SK-N-MC (cell line): ENCODE measurements at regions not wholly inside any gene's neighbourhood (a gene's known extent, or its start where the extent isn't known, plus 50 kb on each side); places are given as distances from the start of the nearest gene placed in this dataset.

Experiments used
- DNase-seq: peaks from one replicate; pipeline ENCODE4 v3.0.0-alpha.2; 2011; ENCODE audit warnings: low read depth, low spot score
- H3K27ac ChIP-seq: fragments of 200-600 bp; sonication (generic); 2 replicates; pipeline ENCODE4 v1.5.1; 2016; ENCODE audit warnings: mixed run types
- H3K36me3 ChIP-seq: fragments of 200-600 bp; sonication (generic); 2 replicates; pipeline ENCODE4 v1.6.1; 2017; ENCODE audit warnings: antibody characterized with exemption, low read length, mixed read lengths; ENCODE audit not compliant: insufficient read depth
- H3K4me3 ChIP-seq: fragments of 200-600 bp; sonication (generic); 2 replicates; pipeline ENCODE4 v1.5.1; 2016
- H3K9ac ChIP-seq: fragments of 200-600 bp; sonication (generic); 2 replicates; pipeline ENCODE4 v1.8.0; 2017; ENCODE audit warnings: mixed run types, mixed read lengths; ENCODE audit not compliant: insufficient read length
- H3K9me3 ChIP-seq: fragments of 200-600 bp; sonication (generic); 2 replicates; pipeline ENCODE4 v1.6.1; 2017; ENCODE audit warnings: low read depth, mild to moderate bottlenecking, antibody characterized with exemption, low read length, moderate library complexity, mixed read lengths
- EZH2 ChIP-seq: fragments of 200-600 bp; sonication (generic); IDR thresholded peaks from one replicate; pipeline ENCODE4 v1.6.1; 2017; ENCODE audit warnings: antibody characterized with exemption
- FOXP2 ChIP-seq: optimal IDR thresholded peaks from 2 replicates; pipeline ENCODE3; 2011; ENCODE audit warnings: mild to moderate bottlenecking, moderate library complexity; ENCODE audit not compliant: insufficient read depth; ENCODE audit errors: extremely low read length, control extremely low read depth
- POLR2AphosphoS5 ChIP-seq: IDR thresholded peaks from 2 replicates; pipeline ENCODE4 v1.6.1; 2012; ENCODE audit warnings: mild to moderate bottlenecking, low read depth, low read length, borderline replicate concordance

DNA sequence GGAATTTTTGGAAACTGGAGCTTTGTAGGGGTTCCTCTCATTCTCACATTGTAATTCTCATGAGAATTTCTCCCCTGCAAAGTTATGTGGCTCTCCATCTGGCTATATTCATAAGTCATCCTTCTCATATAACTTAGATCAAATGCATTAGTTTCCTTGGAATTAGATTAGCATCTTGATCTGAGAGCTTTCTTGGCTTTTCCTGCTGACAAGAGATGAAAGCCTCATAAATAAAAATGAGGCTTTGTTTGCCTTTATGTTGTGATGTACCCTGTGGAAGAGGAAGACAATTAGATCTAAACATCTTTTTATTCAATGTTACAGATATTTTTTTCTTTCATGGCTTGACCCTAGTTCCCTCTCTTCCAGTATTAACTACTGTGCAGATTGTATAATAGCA, 165.4 kb upstream of the ZPLD1 start:
- Histone ChIP-seq H3K4me3 (no peak overlapping the region), H3K9ac (no peak overlapping the region), H3K27ac (no peak overlapping the region), H3K36me3 (no peaks in the 10 kb centered on the region), H3K9me3 (no peaks in the 10 kb centered on the region)
- TF ChIP-seq POLR2AphosphoS5 (no peak), EZH2 (no peak), FOXP2 (no peak)
- DNase-seq, result no peak

DNA sequence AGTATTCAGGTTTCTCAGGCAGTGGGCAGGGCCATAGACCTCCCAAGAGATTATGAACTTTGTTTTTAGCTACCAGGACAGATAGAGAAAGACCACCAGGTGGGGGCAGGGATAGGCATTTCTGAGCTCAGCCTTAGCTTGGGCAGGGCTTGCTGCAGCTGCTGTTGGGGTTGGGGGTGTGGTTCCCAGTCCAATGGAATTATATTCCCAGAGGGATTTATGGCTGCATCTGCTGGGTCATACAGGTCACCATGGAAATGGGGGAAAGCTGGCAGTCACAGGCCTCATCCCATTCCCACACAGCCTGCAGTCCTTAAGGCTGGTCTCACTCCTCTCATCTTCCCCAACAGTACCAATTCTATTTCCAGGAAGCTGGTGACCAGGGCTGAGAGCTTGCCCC, 144.6 kb upstream of the ZPLD1 start:
- Histone ChIP-seq H3K4me3 (no peak overlapping the region), H3K36me3 (no peaks in the 10 kb centered on the region), H3K9me3 (no peaks in the 10 kb centered on the region), H3K9ac (no peak overlapping the region), H3K27ac (no peak overlapping the region)
- TF ChIP-seq POLR2AphosphoS5 (no peak), EZH2 (no peak), FOXP2 (no peak)
- no peak for DNase-seq

DNA sequence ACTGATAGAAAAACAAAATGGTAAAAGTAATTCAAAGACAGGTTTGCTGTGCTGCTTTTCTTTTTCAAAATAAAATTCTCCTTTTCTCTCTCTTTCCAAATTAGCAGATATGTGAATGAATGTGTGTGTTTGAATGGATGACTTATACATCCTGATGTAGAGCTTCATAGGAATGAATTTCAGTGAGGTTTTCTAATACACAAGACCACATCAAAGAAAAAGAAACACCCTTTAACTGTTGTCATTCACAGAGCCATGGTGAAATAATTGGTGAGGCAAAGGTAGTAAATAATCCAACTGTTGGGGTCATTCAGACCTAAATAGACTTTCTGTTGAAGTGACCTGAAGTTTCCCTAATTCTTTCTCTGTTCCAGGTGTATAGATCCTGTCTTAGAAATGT, 139.1 kb upstream of the ZPLD1 start:
- Histone ChIP-seq H3K27ac (no peak overlapping the region), H3K9ac (no peak overlapping the region), H3K9me3 (no peaks in the 10 kb centered on the region), H3K36me3 (no peaks in the 10 kb centered on the region), H3K4me3 (no peak overlapping the region)
- TF ChIP-seq POLR2AphosphoS5, result no peak
- no peak for TF ChIP-seq EZH2
- TF ChIP-seq FOXP2, result no peak
- no peak for DNase-seq

DNA sequence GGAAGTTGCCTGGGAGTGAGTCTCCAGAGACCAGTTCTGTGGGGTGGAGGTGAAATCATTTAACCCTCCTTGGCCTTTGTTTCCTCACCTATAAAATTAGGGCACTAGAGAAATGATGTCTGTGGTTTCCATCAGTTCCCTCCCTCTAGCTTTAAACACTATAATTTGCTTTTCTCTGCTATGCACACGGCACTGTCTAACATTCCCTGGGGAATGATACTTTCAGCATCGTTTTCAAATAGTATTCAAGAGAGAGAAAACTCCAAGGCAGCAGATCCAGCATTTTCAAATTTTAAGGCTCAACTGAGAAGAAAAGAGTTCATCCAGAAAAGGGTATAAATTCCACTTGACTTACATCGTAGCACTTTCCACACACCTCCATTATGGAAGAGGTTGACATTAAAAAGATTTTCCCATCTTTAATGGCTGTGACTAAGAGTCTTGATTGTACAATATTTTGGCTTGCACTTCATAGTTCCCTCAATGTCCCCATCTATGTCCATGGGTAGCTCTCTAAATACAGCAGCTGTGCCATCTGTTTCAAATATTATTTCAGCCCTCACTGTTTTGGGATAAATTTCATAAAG, 137.7 kb upstream of the ZPLD1 start:
- H3K36me3 ChIP-seq, result no peaks in the 10 kb centered on the region
- no peak for DNase-seq
- H3K9ac ChIP-seq, result no peak overlapping the region
- no peak overlapping the region for H3K4me3 ChIP-seq
- TF ChIP-seq POLR2AphosphoS5, result no peak
- no peak for TF ChIP-seq EZH2
- TF ChIP-seq FOXP2, result no peak
- no peak overlapping the region for H3K27ac ChIP-seq
- H3K9me3 ChIP-seq, result no peaks in the 10 kb centered on the region

DNA sequence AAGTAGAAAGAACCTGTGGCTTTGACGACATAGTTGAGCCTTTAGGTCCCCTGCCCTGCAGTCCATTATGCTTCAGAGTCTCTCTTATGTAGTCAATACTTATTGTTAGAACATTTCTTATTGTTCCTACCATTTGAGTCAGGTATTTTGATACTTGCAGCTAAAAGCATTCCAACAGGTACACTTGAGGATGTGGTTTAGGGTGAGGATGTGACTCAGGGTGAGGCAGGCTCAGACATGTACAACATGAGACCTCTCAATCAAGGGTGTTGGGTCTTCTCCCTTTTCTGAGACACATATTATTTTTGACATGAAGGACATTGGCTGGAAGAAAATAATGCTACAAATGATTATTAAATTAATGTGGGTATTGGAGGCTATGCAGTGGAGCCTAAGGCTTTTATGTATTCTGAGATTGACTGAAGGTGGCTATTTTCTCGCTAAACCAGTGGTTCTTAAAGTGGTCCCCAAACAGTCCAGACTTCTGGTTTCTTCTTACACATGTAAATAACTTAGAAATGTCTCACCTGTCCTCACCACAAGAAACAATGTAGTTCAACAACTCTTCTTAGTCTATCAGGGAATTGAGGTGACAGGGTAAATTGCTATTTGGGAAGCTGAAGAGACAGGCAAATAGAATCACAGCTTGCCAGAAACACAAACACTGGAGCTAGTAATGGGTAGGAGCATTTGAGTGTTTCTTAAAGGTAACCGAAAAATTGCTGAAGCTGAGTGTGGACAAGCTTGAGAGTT, 135.5 kb upstream of the ZPLD1 start:
- TF ChIP-seq EZH2 (no peak), FOXP2 (no peak), POLR2AphosphoS5 (no peak)
- DNase-seq, result no peak
- no peaks in the 10 kb centered on the region for H3K9me3 ChIP-seq
- no peak overlapping the region for H3K4me3 ChIP-seq
- H3K27ac ChIP-seq, result no peak overlapping the region
- no peaks in the 10 kb centered on the region for H3K36me3 ChIP-seq
- H3K9ac ChIP-seq, result no peak overlapping the region

DNA sequence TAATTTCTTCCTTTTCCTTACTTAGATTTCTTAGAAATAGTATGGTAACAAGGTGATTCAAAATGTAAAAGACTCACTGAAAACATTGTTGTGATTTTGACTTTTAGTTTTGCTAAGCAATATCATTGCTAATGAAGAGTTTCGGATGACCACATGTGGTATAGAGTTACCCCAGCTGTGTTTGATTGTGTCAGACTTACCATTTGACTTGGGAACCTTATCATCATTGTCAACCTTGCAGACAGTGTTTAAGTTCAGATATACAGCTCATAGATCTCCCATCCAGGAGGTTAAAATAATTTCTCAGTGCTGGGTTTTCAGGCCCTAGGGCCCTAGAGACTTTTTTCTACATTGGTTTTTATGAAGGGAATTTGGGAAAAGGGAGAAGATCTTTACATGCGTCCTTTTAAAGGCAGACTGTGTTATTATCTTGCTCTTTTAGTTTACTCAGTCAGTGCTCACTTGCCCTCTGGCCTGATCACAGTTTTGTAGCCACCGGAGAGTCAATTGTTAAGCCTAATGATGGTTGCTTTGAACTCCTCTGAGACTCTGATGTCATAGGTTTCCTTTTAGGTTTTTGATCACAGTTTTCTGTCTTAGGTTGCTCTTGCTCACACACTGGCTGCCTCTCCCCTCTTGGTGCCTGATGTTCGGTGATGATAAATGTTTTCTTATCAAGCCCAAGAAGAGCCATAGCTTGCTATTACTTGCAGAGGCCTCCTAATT, 133.5 kb upstream of the ZPLD1 start:
- H3K9me3 ChIP-seq, result no peaks in the 10 kb centered on the region
- H3K4me3 ChIP-seq, result no peak overlapping the region

DNA sequence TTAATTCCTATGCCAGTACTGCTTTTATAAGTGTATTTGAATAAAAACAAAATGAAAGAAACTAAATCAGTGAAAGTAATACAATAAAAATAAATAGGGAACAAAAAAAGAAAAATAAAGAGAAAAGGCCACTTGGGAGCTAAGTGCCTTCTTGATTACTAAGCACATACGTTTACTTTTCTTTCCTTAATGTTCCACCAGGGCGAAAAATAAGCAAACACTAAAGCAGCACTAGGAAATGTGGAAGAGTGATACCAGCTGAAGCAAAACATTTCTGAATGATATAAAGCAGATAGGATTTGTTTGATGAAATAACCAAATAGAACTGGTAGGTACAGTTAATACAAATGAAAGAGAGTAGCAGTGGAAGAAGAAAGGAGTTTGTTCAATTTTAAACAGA, 132.8 kb upstream of the ZPLD1 start:
- no peak for DNase-seq

More for the DNA sequence above, 133.5 kb upstream of the ZPLD1 start:
- DNase-seq, result no peak
- Histone ChIP-seq H3K27ac (no peak overlapping the region), H3K9ac (no peak overlapping the region), H3K36me3 (no peaks in the 10 kb centered on the region)
- TF ChIP-seq EZH2 (no peak), FOXP2 (no peak), POLR2AphosphoS5 (no peak)

DNA sequence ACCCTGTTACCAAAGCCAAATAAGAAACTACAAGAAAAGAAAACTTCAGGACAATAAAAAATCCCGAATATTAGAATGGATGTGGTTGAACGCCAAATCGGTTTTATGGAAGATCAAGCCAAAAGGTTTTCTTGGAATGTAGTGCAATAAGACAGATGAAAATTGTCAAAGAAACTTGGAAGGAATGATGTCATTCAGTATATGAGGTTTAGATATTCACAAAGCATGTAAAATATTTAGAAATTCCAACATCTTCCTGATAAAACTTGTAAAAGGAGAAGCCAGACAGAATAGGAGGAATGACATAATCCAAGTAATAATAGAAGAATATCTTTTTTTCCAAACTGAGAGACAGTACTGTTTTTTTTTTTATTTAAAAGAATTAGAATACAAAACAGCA, 130.3 kb upstream of the ZPLD1 start:
- Histone ChIP-seq H3K27ac (no peak overlapping the region), H3K4me3 (no peak overlapping the region), H3K9ac (no peak overlapping the region), H3K9me3 (no peaks in the 10 kb centered on the region), H3K36me3 (no peaks in the 10 kb centered on the region)
- no peak for DNase-seq
- TF ChIP-seq FOXP2, result no peak
- TF ChIP-seq EZH2, result no peak
- TF ChIP-seq POLR2AphosphoS5, result no peak

More for the DNA sequence above, 132.8 kb upstream of the ZPLD1 start:
- no peak overlapping the region for H3K27ac ChIP-seq
- no peaks in the 10 kb centered on the region for H3K9me3 ChIP-seq
- no peak for TF ChIP-seq POLR2AphosphoS5
- TF ChIP-seq FOXP2, result no peak
- TF ChIP-seq EZH2, result no peak
- H3K4me3 ChIP-seq, result no peak overlapping the region
- no peak overlapping the region for H3K9ac ChIP-seq
- H3K36me3 ChIP-seq, result no peaks in the 10 kb centered on the region

DNA sequence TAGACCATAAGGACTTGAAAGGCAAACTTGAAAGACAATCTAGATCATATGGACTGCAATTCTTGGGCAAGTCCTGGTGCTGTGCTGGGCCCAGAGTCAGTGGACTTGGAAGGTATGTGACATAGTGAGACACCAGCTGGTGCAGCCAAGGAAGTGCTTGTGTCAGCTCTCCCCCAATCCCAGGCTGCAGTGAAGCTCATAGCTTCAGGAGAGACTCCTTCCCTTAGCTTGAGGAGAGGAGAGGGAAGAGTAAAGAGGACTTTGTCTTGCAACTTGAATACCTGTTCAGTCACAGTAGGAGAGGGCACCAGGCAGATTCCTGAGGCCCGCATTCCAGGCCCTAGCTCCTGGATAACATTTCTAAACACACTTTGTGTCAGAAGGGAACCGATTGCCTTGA, 127.4 kb upstream of the ZPLD1 start:
- Histone ChIP-seq H3K9ac (no peak overlapping the region), H3K4me3 (no peak overlapping the region), H3K27ac (no peak overlapping the region), H3K9me3 (no peaks in the 10 kb centered on the region), H3K36me3 (no peaks in the 10 kb centered on the region)
- DNase-seq, result no peak
- no peak for TF ChIP-seq EZH2
- TF ChIP-seq POLR2AphosphoS5, result no peak
- no peak for TF ChIP-seq FOXP2
